Mesothelial cell of epicardium (in vitro differentiated cells): ENCODE measurements at regions not wholly inside any gene's neighbourhood (a gene's known extent, or its start where the extent isn't known, plus 50 kb on each side); places are given as distances from the start of the nearest gene placed in this dataset.

Source experiments
- DNase-seq, 2 experiments: peaks; one replicate each; pipeline ENCODE4 v3.0.0; 2021; ENCODE audit warnings: low spot score in 2 of 2; ENCODE audit not compliant: unreplicated experiment in 2 of 2
- H3K27ac Mint-ChIP-seq: 2 replicates; pipeline ENCODE4 v1.8.0; 2021; ENCODE audit warnings: mixed read lengths
- H3K27me3 Mint-ChIP-seq: 2 replicates; pipeline ENCODE4 v1.8.0; 2021; ENCODE audit warnings: low read depth, mixed read lengths
- H3K36me3 Mint-ChIP-seq: 2 replicates; pipeline ENCODE4 v1.8.0; 2021; ENCODE audit warnings: mixed read lengths
- H3K4me1 Mint-ChIP-seq: 2 replicates; pipeline ENCODE4 v1.8.0; 2021; ENCODE audit warnings: mixed read lengths
- H3K4me3 Mint-ChIP-seq: 2 replicates; pipeline ENCODE4 v1.8.0; 2021; ENCODE audit warnings: mild to moderate bottlenecking, moderate library complexity, mixed read lengths
- H3K9me3 Mint-ChIP-seq: 2 replicates; pipeline ENCODE4 v1.8.0; 2021; ENCODE audit warnings: mixed read lengths
- TF ChIP-seq, protein P1 (sequence below): fragments of 200-600 bp; sonication (generic); IDR thresholded peaks from one replicate; pipeline ENCODE4 v1.5.0; 2021; ENCODE audit warnings: antibody characterized with exemption; ENCODE audit not compliant: unreplicated experiment

- TF ChIP-seq, protein P1, sequence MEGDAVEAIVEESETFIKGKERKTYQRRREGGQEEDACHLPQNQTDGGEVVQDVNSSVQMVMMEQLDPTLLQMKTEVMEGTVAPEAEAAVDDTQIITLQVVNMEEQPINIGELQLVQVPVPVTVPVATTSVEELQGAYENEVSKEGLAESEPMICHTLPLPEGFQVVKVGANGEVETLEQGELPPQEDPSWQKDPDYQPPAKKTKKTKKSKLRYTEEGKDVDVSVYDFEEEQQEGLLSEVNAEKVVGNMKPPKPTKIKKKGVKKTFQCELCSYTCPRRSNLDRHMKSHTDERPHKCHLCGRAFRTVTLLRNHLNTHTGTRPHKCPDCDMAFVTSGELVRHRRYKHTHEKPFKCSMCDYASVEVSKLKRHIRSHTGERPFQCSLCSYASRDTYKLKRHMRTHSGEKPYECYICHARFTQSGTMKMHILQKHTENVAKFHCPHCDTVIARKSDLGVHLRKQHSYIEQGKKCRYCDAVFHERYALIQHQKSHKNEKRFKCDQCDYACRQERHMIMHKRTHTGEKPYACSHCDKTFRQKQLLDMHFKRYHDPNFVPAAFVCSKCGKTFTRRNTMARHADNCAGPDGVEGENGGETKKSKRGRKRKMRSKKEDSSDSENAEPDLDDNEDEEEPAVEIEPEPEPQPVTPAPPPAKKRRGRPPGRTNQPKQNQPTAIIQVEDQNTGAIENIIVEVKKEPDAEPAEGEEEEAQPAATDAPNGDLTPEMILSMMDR = no peak
- H3K27ac Mint-ChIP-seq = no peak overlapping the region
These were observed 147.9 kb downstream of the TMX3 start for GRCh38 chr18:68566991-68567390.

DNA sequence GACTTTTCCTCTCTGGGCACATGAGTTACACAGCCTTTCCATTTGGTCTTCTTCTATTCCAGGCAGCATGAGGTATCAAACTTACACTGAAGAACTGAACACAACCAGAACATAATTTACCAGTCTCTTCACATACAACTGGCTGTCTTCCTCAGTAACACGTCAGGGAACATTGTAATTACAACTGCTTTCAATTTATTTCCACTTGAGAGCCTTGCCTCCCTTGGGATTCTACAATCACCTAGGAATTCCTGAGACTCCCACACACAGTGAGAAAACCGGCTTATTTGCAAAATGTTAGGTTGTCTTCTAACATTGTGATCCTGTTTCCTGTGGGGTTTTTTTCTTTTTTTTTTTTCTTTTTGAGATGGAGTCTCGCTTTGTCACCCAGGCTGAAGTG, 149.9 kb downstream of the TMX3 start:
- Mint-ChIP-seq H3K27me3 (no peaks in the 10 kb centered on the region), H3K36me3 (no peaks in the 10 kb centered on the region), H3K4me3 (no peak overlapping the region), H3K9me3 (peaks cover 2% of the 10 kb centered on the region), H3K27ac (no peak overlapping the region), H3K4me1 (peaks cover 8% of the 10 kb centered on the region)
- TF ChIP-seq, protein P1 = no peak
- no peak for DNase-seq

More at GRCh38 chr18:68566991-68567390, 147.9 kb downstream of the TMX3 start:
- no peaks in the 10 kb centered on the region for H3K36me3 Mint-ChIP-seq
- H3K4me1 Mint-ChIP-seq = peaks cover 8% of the 10 kb centered on the region
- no peak for DNase-seq
- no peak overlapping the region for H3K4me3 Mint-ChIP-seq
- peaks cover 17% of the 10 kb centered on the region for H3K9me3 Mint-ChIP-seq
- no peaks in the 10 kb centered on the region for H3K27me3 Mint-ChIP-seq

DNA sequence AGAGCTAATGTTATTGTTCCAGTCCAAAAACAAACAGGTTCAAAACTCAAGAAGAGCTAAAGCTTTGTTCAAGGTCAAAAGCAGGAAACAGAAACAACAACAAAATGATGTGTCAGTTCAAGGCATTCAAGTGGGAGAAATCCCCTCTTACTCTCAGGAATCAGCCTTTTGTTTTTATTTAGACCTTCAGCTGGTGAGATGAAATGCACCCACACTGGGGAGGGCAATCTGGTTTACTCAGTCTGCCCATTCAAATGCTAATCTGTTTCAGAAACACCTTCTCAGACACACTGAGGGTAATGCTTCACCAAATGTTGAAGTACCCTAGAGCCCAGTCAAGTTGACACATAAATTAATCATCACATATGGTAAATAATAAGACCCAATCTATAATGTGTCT, 150.6 kb downstream of the TMX3 start:
- DNase-seq = no peak
- no peak overlapping the region for H3K4me3 Mint-ChIP-seq
- peaks cover 8% of the 10 kb centered on the region for H3K4me1 Mint-ChIP-seq
- TF ChIP-seq, protein P1 = no peak
- no peaks in the 10 kb centered on the region for H3K9me3 Mint-ChIP-seq
- H3K36me3 Mint-ChIP-seq = no peaks in the 10 kb centered on the region
- no peak overlapping the region for H3K27ac Mint-ChIP-seq
- no peaks in the 10 kb centered on the region for H3K27me3 Mint-ChIP-seq

DNA sequence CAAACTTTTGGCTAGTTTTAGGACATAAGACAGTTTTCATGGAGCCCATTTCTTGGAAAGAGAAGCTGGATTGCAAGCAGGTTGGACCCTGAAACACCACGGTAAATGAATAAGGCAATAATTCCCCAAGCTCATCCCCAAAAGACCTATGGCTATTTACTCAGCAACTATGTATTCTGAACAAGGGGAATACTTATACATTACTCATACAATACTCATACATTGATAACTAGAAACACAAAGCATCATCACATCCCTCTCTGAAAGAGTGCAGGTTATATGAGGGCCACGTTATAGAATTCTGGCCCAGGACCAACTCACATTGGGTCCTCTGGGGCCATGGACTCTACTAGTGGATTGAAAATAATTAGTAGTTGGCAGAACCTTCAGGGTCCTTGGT, 154.8 kb downstream of the TMX3 start:
- no peak overlapping the region for H3K27ac Mint-ChIP-seq
- H3K4me3 Mint-ChIP-seq = no peak overlapping the region
- H3K9me3 Mint-ChIP-seq = no peaks in the 10 kb centered on the region
- no peaks in the 10 kb centered on the region for H3K36me3 Mint-ChIP-seq
- TF ChIP-seq, protein P1 = no peak
- H3K4me1 Mint-ChIP-seq = no peaks in the 10 kb centered on the region
- no peaks in the 10 kb centered on the region for H3K27me3 Mint-ChIP-seq
- no peak for DNase-seq

- Mint-ChIP-seq H3K36me3 (no peaks in the 10 kb centered on the region), H3K27me3 (no peaks in the 10 kb centered on the region), H3K4me1 (no peaks in the 10 kb centered on the region), H3K9me3 (peaks cover 4% of the 10 kb centered on the region), H3K4me3 (no peak overlapping the region), H3K27ac (no peak overlapping the region)
- TF ChIP-seq, protein P1 = no peak
- DNase-seq = no peak
These were observed 157.7 kb downstream of the TMX3 start for GRCh38 chr18:68557183-68557582.

- Mint-ChIP-seq H3K4me3 (no peak overlapping the region), H3K27ac (no peak overlapping the region), H3K9me3 (peaks cover 8% of the 10 kb centered on the region), H3K36me3 (no peaks in the 10 kb centered on the region), H3K27me3 (no peaks in the 10 kb centered on the region), H3K4me1 (no peaks in the 10 kb centered on the region)
- TF ChIP-seq, protein P1 = no peak
- no peak for DNase-seq
These were observed 159.0 kb downstream of the TMX3 start for GRCh38 chr18:68555879-68556301.
